ENCODE measurements at regions not wholly inside any gene's neighbourhood (a gene's known extent, or its start where the extent isn't known, plus 50 kb on each side); places are given as distances from the start of the nearest gene placed in this dataset.

DNA sequence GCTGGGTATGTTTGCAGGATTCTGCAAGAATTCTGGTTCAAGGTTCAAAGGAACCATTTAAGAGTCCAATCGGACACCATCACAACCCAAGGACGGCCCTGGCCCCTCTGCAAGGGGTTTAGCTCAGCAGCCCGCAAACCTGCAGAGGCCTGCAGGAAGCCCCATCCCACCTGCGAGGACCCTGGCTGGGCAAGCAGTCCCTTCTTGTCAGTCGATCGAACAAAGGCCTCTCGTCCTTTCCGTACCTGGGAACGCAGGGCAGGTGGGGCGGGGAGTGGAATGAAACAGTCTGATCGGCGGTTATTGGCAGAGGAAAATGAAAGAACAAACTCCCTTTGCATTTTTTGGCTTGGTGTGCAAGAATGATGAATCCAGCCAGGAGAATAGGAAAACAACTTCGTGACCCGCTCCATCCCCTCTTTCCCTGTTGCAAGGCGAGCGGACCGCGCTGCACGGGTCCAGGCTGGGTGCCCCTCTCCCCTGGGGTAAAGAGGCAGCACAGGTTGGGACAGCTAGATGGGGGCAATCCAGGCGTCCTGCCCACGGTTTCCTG, 73.7 kb downstream of the INSIG1 start:
- TF ChIP-seq CTCF (IDR thresholded peaks at IDR 0.05; ENCODE audit: low read length) (no peak), EZH2 (optimal IDR thresholded peaks at IDR 0.05; ENCODE audit: low read depth, low read length) (no peak)

Data from MM.1S (cell line).